ENCODE measurements at regions not wholly inside any gene's neighbourhood (a gene's known extent, or its start where the extent isn't known, plus 50 kb on each side); places are given as distances from the start of the nearest gene placed in this dataset.

DNA sequence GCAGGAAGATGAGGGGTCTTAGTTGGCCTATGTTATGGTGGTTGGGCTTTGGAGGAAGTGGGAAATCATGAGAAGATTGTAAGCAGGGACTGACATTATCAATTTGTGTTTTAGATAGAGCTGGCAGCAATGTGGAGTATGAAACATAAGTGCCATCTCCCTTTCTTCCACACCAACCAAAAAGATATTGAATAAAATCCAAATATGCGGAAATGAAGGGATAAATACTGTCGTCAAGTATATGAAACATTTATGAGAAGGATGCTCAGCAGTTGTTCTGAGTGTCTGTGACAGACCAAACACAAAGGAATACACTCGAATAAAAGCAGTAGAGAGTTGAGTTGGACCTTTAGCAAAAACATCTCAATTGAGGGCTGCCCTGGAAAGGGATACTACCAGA, 1090.0 kb upstream of the ZEB2 start:
- peaks cover 4% of the 10 kb centered on the region for H3K9me3 Mint-ChIP-seq (ENCODE audit: low read depth)
- no peak overlapping the region for H3K4me3 Mint-ChIP-seq
- H3K4me1 Mint-ChIP-seq (ENCODE audit: low read depth) = no peaks in the 10 kb centered on the region

DNA sequence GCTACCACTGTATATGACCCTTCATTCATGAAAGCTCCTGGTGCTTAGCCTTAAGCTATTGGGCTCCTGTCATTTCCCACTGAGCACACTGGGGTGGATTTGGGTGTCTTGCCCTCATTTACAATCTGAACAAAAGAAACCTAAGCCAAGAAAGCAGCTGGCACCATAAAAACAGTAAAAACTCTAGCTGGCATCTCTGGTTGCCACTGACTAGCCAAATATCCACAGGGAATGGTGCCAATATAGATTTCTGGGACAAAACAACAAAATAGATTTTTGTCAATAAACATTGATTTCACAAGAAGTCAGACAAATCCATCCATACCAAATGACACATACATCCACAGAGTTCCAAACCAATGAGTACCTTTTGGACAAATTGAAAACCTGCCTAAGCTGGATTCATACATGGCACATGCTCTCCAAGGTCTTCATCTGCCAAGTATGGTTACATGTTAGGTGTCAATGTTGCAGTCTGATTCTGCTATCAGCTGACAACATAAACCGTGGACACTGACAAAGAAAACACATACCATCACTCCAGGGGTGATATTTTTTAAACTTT, 1081.5 kb upstream of the ZEB2 start:
- H3K27me3 Mint-ChIP-seq = no peaks in the 10 kb centered on the region
- H3K9me3 Mint-ChIP-seq (ENCODE audit: low read depth) = no peaks in the 10 kb centered on the region
- H3K36me3 Mint-ChIP-seq = no peaks in the 10 kb centered on the region
- no peak overlapping the region for H3K4me3 Mint-ChIP-seq
- H3K4me1 Mint-ChIP-seq (ENCODE audit: low read depth) = no peaks in the 10 kb centered on the region
- H3K27ac Mint-ChIP-seq = no peak overlapping the region

More for the DNA sequence above, 1090.0 kb upstream of the ZEB2 start:
- H3K27me3 Mint-ChIP-seq = no peaks in the 10 kb centered on the region
- H3K36me3 Mint-ChIP-seq = no peaks in the 10 kb centered on the region
- H3K27ac Mint-ChIP-seq = no peak overlapping the region

DNA sequence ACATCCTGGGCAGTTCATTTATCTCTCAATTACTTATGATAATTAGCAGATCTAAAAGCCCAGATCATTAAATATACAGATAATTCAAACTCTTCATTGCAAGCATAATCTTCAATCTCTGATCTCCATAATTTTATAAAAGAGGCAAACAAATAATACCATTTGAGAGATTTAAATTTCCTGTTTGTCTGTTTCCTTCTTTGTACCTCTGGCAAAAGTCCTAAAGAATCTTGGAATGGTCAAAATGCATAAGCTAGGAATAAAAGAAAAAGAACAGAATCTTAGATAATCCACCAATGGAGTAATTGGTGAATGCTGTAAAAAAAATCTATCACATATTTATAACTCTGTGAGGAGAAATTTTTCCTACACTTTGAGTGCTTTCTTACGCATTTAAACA, 1080.9 kb upstream of the ZEB2 start:
- no peak overlapping the region for H3K27ac Mint-ChIP-seq
- H3K36me3 Mint-ChIP-seq = no peaks in the 10 kb centered on the region
- H3K4me3 Mint-ChIP-seq = no peak overlapping the region
- H3K9me3 Mint-ChIP-seq (ENCODE audit: low read depth) = no peaks in the 10 kb centered on the region
- no peaks in the 10 kb centered on the region for H3K27me3 Mint-ChIP-seq
- H3K4me1 Mint-ChIP-seq (ENCODE audit: low read depth) = no peaks in the 10 kb centered on the region

DNA sequence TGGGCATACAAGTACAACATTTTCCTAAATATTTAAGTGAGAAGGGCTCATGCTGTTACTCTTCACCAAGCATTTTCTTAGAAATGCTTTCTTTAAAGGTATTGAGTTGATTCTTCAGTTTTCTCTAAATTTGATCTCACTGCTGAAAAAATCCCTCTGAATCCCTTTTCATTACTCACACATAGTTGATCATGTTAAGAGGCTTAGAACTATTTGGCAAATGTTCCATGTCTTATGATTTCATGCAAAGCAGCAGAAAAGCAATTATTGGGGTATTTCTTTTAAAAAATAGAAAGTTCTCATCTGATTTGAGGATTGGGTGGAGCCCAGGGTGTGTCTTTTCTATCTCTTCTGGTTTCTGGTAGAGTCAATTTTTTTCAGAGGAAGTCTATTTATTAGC, 1079.8 kb upstream of the ZEB2 start:
- Mint-ChIP-seq H3K27ac (no peak overlapping the region), H3K27me3 (no peaks in the 10 kb centered on the region)

DNA sequence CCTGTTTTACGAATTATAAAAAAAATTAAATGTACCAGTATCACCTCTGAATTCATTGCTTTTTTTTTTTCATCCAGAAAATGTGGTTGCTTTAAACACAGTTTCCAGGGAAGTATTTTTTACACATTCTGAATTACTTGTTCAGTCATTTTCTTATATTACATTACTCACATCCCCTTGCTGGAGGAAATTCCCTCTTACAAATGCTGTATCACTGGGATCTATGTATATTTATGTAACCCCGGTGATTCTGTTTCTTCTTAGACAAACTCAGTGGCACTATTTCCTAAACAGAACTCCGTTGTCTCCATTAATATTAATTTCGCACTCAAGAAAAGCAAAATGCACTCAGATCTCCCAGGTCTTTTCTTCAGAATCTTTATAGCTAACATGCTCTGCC, 1078.5 kb upstream of the ZEB2 start:
- Mint-ChIP-seq H3K27me3 (no peaks in the 10 kb centered on the region), H3K9me3 (ENCODE audit: low read depth) (no peaks in the 10 kb centered on the region), H3K27ac (no peak overlapping the region), H3K4me1 (ENCODE audit: low read depth) (no peaks in the 10 kb centered on the region), H3K4me3 (no peak overlapping the region), H3K36me3 (no peaks in the 10 kb centered on the region)

More for the DNA sequence above, 1079.8 kb upstream of the ZEB2 start:
- Mint-ChIP-seq H3K4me1 (ENCODE audit: low read depth) (no peaks in the 10 kb centered on the region), H3K4me3 (no peak overlapping the region), H3K36me3 (no peaks in the 10 kb centered on the region), H3K9me3 (ENCODE audit: low read depth) (no peaks in the 10 kb centered on the region)

DNA sequence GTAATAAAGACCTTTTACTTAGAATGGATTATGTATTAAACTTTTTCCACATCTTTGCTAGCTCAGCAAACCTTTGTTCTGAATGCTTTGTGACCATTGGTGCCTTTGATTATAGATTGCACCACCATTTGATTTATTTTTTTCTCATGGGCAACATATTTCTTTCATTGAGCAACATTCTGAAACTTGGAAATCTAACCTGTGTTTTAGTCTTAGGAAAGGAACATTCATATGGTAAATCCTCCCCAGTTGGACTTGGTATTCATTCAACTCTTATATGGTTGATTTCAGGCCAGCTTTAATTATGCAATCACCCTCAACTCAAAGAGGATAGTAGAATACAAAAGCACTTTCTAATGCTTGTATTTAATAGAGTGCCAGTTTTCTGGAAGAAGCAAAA, 1077.9 kb upstream of the ZEB2 start:
- Mint-ChIP-seq H3K4me3 (no peak overlapping the region), H3K36me3 (no peaks in the 10 kb centered on the region), H3K4me1 (ENCODE audit: low read depth) (no peaks in the 10 kb centered on the region), H3K27me3 (no peaks in the 10 kb centered on the region), H3K27ac (no peak overlapping the region), H3K9me3 (ENCODE audit: low read depth) (no peaks in the 10 kb centered on the region)

DNA sequence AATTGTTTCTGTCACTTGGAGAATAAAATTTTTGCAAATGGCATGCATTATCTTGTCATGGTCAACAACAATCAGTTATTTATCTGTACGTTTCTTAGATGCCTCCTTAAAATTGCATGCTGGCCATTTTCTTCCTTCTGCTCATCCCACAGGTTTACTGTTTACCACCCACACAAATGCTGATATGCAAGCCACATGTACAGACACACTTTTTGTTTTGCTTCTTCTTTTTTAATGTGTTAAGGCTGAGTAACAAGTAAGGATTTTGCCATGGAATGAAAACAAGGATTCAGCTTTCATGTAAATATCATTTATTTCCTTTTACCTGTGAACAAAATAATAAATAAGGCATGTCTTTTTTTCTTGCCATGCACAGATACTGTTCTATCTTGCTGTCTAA, 1077.1 kb upstream of the ZEB2 start:
- Mint-ChIP-seq H3K27ac (no peak overlapping the region), H3K9me3 (ENCODE audit: low read depth) (no peaks in the 10 kb centered on the region), H3K4me3 (no peak overlapping the region), H3K4me1 (ENCODE audit: low read depth) (no peaks in the 10 kb centered on the region), H3K36me3 (no peaks in the 10 kb centered on the region), H3K27me3 (no peaks in the 10 kb centered on the region)

DNA sequence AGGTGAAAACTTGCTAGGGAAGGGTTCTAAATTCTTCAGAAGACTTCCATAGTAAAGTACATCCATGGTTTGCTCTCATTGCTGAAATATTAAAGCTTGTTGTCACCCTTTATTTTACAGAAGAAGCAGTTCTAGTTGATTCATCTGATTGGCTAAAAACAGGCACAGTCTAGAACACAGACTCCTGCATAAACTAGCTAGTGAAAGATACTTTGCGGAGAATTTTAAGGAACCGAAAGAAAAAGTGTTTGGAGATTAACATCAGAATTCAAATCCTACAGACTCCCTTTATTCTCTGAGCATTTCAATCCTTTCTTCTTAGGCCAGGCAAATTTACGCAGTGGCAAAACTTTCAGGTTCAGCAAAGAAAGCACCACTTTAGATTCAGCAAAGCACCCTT, 1076.5 kb upstream of the ZEB2 start:
- Mint-ChIP-seq H3K9me3 (ENCODE audit: low read depth) (no peaks in the 10 kb centered on the region), H3K4me1 (ENCODE audit: low read depth) (no peaks in the 10 kb centered on the region), H3K4me3 (no peak overlapping the region), H3K27me3 (no peaks in the 10 kb centered on the region), H3K27ac (no peak overlapping the region), H3K36me3 (no peaks in the 10 kb centered on the region)

DNA sequence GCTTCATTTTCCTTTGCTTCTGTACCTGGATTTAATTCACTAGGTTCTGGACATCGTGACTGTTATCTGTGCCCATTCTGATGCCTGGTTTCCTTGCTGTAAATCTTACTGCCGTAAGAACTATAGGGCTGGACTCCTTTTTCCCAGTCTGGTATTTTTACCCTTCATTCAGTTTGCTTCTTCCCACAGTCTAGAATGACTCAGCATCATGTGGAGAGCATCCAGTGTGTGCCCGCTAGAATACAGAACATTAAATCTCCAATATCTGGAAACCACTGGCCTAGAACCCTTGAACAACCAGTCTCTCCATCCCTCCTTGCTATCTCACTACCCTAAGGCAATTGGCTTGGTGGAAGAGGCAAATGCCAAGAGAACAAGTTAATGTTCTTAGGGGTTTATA, 1075.4 kb upstream of the ZEB2 start:
- H3K4me1 Mint-ChIP-seq (ENCODE audit: low read depth) = no peaks in the 10 kb centered on the region
- no peaks in the 10 kb centered on the region for H3K9me3 Mint-ChIP-seq (ENCODE audit: low read depth)
- H3K36me3 Mint-ChIP-seq = no peaks in the 10 kb centered on the region
- H3K27ac Mint-ChIP-seq = no peak overlapping the region
- no peak overlapping the region for H3K4me3 Mint-ChIP-seq
- no peaks in the 10 kb centered on the region for H3K27me3 Mint-ChIP-seq

DNA sequence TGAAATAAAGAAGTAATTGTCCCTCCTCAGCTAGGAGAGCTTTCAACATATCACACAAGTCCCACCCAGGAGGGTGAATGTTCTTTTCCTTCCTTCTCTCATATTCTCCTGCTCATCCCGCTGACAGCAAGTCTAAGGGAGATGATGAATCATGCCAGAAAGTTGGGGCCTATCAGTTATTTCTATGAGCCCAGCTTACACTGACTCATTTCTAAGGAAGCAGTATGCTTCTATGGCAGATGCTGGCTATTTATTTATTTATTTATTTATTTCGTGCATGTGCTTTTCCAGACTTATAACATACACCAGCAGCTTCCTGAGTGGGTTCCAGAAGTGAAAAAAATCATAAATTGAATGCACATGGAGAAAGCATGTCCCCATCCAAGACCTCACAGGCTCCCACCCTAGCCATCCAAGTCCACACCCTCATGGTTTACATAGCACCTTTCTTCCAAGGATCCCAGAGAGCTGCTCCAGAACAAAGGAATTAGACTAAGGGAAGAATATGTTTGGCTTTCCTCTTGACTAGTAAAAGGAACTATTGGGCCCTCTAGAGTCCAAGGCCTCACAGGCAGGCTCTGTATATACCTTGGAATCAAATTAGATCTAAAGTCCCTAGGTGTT, 1074.2 kb upstream of the ZEB2 start:
- no peak overlapping the region for H3K4me3 Mint-ChIP-seq
- H3K4me1 Mint-ChIP-seq (ENCODE audit: low read depth) = no peaks in the 10 kb centered on the region
- H3K9me3 Mint-ChIP-seq (ENCODE audit: low read depth) = no peaks in the 10 kb centered on the region
- no peaks in the 10 kb centered on the region for H3K27me3 Mint-ChIP-seq
- no peaks in the 10 kb centered on the region for H3K36me3 Mint-ChIP-seq
- no peak overlapping the region for H3K27ac Mint-ChIP-seq

DNA sequence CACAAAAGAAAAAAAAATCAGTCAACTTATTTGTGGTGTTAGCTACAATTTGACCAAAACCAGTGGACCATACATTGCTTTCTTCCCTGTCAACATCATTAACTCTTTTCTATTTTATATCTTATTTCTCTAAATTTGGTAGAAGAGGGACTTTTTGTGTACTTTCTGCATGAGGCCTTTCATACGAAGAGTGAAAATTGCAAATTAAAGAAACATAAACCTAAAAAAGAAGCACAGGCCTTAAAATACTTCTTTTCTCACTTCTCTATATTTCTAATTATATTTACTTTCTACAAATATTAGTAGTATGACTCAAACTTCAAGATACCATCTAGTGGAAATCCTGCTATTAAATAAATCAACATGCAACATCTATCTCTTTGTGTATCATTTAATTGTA, 1073.4 kb upstream of the ZEB2 start:
- Mint-ChIP-seq H3K27me3 (no peaks in the 10 kb centered on the region), H3K36me3 (no peaks in the 10 kb centered on the region), H3K4me3 (no peak overlapping the region), H3K4me1 (ENCODE audit: low read depth) (no peaks in the 10 kb centered on the region), H3K27ac (no peak overlapping the region), H3K9me3 (ENCODE audit: low read depth) (no peaks in the 10 kb centered on the region)

DNA sequence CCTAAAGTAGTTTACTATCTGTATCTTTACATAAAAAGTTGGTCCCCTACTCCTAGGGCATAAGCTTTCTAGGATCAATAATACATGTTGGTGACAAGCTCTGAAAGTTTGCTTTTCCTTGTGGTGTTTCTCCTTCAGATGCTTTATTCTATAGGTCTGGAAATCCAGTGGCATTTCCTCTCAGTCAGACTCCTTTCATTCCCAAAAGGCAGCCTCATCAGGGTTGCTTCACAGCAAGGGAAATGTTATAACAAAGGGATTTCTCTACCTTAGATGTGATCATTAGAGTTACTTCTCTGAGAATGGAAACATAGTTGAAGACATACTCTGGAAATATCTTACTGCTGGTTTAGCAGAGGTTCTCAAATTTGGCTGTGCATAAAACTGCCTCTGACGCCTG, 1072.4 kb upstream of the ZEB2 start:
- Mint-ChIP-seq H3K4me3 (no peak overlapping the region), H3K36me3 (no peaks in the 10 kb centered on the region), H3K9me3 (ENCODE audit: low read depth) (no peaks in the 10 kb centered on the region), H3K27me3 (no peaks in the 10 kb centered on the region), H3K27ac (no peak overlapping the region), H3K4me1 (ENCODE audit: low read depth) (no peaks in the 10 kb centered on the region)

DNA sequence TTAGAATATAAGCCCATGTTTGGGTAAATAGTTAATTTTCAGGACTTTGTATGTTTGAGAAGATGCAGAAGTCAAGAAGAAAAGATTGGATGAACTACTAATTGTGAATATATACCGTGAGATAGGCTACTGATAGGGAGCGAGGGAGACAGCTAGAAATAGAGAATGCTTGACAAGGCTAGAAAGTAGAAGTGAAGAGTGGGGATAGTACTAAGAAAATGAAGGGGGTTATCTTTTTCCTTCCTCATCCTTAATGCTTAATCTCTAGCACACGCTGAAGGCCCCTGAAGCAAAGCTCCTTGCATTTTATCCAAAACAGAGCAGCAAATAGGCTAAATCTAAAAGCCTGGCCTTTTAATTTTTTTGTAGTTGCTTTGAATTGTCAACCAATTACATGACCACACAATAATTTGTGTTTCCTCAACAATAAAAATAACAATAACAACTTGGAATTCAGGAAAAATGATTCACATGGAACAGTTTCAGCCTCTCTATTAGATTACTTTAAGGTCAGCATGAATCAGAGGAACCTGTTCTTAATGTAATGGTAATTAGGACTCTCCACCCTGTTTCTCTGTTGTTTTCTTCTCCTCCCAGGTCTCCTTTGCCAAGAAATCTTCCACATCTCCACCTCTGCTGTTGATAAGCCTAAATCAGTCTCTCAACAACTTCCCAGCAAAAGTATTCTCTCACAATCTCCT, 1071.3 kb upstream of the ZEB2 start:
- H3K9me3 Mint-ChIP-seq (ENCODE audit: low read depth) = no peaks in the 10 kb centered on the region
- no peak overlapping the region for H3K4me3 Mint-ChIP-seq
- H3K4me1 Mint-ChIP-seq (ENCODE audit: low read depth) = no peaks in the 10 kb centered on the region
- no peaks in the 10 kb centered on the region for H3K27me3 Mint-ChIP-seq
- H3K36me3 Mint-ChIP-seq = no peaks in the 10 kb centered on the region
- no peak overlapping the region for H3K27ac Mint-ChIP-seq

DNA sequence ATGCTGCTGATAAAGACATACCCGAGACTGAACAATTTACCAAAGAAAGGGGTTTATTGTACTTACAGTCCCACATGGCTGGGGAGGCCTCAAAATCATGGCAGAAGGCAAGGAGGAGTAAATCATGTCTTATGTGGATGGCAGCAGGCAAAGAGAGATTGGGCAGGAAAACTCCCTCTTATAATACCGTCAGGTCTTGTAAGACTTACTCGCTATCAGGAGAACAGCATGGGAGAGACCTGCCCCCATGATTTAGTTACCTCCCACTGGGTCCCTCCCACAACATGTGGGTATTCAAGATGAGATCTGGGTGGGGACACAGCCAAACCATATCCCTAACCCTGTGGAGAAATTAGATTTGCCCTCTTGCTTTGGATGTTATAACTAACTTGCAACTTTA, 1068.0 kb upstream of the ZEB2 start:
- Mint-ChIP-seq H3K27ac (no peak overlapping the region), H3K4me3 (no peak overlapping the region), H3K4me1 (ENCODE audit: low read depth) (no peaks in the 10 kb centered on the region), H3K27me3 (no peaks in the 10 kb centered on the region), H3K9me3 (ENCODE audit: low read depth) (no peaks in the 10 kb centered on the region), H3K36me3 (no peaks in the 10 kb centered on the region)

DNA sequence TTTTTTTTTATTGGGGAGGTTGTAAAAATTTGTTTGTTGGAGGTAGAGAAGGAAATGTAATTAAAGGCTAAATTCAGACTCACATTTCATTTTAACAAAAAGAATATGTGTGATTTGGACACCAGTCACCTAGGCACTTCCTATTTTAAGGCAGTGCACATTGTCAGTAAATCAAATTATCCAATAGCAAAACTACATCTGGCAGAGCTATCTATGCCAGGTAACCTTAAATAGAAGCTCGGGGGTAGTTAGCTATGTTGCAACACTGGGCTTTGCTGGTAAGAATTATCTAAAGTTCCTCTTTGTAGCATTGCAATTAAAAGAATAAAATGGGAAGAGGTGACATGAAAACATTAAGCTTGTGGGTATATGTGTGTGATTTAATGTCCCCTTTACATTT, 1064.4 kb upstream of the ZEB2 start:
- no peak overlapping the region for H3K4me3 Mint-ChIP-seq
- H3K9me3 Mint-ChIP-seq (ENCODE audit: low read depth) = no peaks in the 10 kb centered on the region
- no peaks in the 10 kb centered on the region for H3K27me3 Mint-ChIP-seq

DNA sequence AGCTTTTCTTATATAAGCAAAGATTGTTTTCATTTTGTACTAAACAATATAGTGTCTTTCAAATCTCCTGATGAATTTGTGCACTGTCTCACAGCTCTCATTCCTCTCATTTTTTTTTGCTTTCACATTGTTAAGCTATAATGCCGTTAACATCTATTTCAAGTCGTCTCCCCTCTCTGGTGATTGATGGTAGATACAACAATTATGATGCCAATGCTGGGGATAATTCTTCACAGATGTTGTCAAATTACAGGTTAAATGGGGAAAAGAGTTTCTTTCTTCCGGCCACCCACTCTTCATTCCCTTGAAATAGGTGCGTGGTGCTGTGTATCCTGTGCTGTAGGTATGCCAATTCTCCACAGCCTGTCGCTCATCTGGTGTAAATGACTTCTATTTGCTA, 1053.7 kb upstream of the ZEB2 start:
- Mint-ChIP-seq H3K36me3 (no peaks in the 10 kb centered on the region), H3K4me1 (ENCODE audit: low read depth) (no peaks in the 10 kb centered on the region), H3K27ac (no peak overlapping the region), H3K4me3 (no peak overlapping the region), H3K9me3 (ENCODE audit: low read depth) (no peaks in the 10 kb centered on the region), H3K27me3 (no peaks in the 10 kb centered on the region)

More for the DNA sequence above, 1064.4 kb upstream of the ZEB2 start:
- H3K36me3 Mint-ChIP-seq = no peaks in the 10 kb centered on the region
- no peaks in the 10 kb centered on the region for H3K4me1 Mint-ChIP-seq (ENCODE audit: low read depth)
- no peak overlapping the region for H3K27ac Mint-ChIP-seq

Data from activated naive CD8-positive, alpha-beta T cell (primary cell).